ENCODE measurements at regions not wholly inside any gene's neighbourhood (a gene's known extent, or its start where the extent isn't known, plus 50 kb on each side); places are given as distances from the start of the nearest gene placed in this dataset.

DNA sequence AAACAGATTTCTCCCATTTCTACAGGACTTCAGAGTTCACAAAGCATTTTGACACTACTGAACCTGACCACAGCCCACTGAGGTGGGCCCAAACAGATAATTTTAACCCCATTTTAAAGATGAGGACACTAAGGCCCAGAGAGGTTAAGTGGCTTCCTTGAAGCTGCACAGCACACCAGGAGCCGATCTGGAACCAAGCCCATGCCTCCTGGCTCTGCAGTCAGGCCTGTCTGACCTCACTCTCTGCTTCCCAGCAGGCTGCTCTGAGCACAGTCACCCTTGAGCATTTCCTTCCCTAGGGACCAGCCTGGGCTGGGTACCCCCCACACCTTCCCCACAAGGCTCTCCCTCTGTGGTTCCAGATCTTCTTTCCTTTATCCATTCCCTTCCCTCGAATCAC, 252.2 kb downstream of the ENGASE start:
- peaks cover 85% of the 10 kb centered on the region for H3K27me3 ChIP-seq
- H3K27ac ChIP-seq, result no peak overlapping the region
- H3K9ac ChIP-seq, result no peak overlapping the region
- no peak overlapping the region for H3K4me3 ChIP-seq
- H3K4me2 ChIP-seq, result no peak overlapping the region
- H3K9me3 ChIP-seq, result no peaks in the 10 kb centered on the region
- H3K4me1 ChIP-seq, result no peaks in the 10 kb centered on the region
- H4K20me1 ChIP-seq, result peaks cover 57% of the 10 kb centered on the region
- no peak for TF ChIP-seq Cebpa-rat (IDR thresholded peaks at IDR 0.05)
- H3K36me3 ChIP-seq, result no peaks in the 10 kb centered on the region

DNA sequence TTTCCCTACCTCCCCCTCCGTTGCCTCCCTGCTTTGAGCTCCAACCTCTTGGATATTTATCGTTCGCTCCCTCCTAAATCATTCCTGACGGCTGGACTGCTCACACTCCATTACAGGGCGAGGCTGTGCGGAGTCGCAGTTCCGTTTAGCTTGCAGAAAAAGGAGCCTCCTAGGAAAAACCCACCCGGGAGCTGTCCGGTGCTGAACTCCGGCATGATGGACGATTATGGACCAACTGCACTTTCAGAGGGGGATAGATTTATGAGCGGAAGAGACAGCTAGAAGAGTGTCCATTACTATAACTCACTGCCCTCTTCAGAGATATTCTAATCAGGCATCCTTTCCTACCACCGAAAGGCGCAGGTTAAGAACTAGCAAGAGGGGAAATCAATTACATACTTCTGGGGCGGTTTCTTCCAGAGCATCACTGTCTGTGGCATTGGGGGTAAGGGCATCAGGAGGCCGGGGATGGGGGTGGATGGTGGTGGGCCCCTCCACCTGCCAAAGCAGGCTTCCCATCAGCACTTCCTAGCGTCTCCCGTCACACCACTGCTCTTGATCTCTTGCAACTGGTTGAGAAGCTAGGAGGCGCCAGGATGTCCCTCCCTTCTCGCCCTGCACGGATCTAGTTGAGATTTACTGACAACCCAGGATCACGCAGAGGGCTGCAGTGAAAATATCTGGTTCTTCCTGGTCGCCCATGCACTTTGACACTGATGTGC, 251.2 kb downstream of the ENGASE start:
- H3K4me2 ChIP-seq, result no peak overlapping the region
- peaks cover 57% of the 10 kb centered on the region for H4K20me1 ChIP-seq
- H3K27me3 ChIP-seq, result peaks cover 75% of the 10 kb centered on the region
- TF ChIP-seq Cebpa-rat (IDR thresholded peaks at IDR 0.05), result no peak
- no peak overlapping the region for H3K9ac ChIP-seq
- H3K36me3 ChIP-seq, result no peaks in the 10 kb centered on the region
- no peaks in the 10 kb centered on the region for H3K9me3 ChIP-seq
- H3K4me3 ChIP-seq, result no peak overlapping the region
- H3K4me1 ChIP-seq, result no peaks in the 10 kb centered on the region
- no peak overlapping the region for H3K27ac ChIP-seq

DNA sequence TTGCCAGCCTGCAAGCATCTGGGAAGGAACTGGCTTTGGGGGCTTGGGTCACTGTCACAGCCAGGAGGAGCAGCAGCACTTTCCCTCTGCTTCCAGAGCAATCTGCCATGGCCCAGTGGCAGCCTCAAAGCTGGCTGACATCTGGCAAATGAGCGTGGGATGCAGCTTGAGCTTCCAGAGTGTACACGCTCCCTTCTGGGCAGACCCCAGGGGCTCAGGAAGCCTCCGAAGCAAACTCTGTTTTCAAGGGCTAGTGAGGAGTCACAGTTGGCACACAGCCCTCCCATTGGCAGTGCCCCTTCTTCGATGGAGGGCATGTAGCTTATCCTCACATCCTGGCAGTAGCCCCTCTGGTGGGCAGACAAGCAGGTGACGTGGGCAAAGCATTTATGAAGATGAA, 249.6 kb downstream of the ENGASE start:
- Histone ChIP-seq H3K4me2 (no peak overlapping the region), H3K9me3 (no peaks in the 10 kb centered on the region), H3K9ac (no peak overlapping the region), H3K36me3 (no peaks in the 10 kb centered on the region), H3K4me1 (no peaks in the 10 kb centered on the region), H3K4me3 (no peak overlapping the region), H3K27ac (no peak overlapping the region), H3K27me3 (peaks cover 67% of the 10 kb centered on the region), H4K20me1 (peaks cover 51% of the 10 kb centered on the region)
- TF ChIP-seq Cebpa-rat (IDR thresholded peaks at IDR 0.05), result no peak

DNA sequence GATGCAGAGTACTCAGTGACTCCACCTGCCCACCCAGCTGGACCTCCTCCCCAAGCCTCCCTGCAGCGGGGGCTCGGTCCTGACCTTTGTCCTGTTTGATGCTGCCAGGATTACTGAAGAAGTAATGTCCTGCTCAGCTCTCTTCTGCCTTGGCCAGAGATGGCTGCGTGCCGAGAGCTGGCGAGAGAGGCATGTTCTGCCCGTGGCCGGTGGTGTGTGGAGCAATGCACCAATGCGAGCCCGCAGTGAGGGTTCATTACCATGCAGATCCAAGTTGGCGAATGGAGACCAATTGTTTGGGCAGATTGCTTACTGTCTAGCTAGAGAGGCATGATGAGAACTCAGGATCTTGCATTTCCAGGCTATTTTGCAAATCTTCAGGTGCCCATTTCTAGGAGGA, 248.9 kb downstream of the ENGASE start:
- no peak for TF ChIP-seq Cebpa-rat (IDR thresholded peaks at IDR 0.05)
- Histone ChIP-seq H3K4me3 (no peak overlapping the region), H4K20me1 (peaks cover 45% of the 10 kb centered on the region), H3K4me2 (no peak overlapping the region), H3K4me1 (no peaks in the 10 kb centered on the region), H3K27me3 (peaks cover 64% of the 10 kb centered on the region), H3K9me3 (no peaks in the 10 kb centered on the region), H3K9ac (no peak overlapping the region), H3K36me3 (no peaks in the 10 kb centered on the region), H3K27ac (no peak overlapping the region)

DNA sequence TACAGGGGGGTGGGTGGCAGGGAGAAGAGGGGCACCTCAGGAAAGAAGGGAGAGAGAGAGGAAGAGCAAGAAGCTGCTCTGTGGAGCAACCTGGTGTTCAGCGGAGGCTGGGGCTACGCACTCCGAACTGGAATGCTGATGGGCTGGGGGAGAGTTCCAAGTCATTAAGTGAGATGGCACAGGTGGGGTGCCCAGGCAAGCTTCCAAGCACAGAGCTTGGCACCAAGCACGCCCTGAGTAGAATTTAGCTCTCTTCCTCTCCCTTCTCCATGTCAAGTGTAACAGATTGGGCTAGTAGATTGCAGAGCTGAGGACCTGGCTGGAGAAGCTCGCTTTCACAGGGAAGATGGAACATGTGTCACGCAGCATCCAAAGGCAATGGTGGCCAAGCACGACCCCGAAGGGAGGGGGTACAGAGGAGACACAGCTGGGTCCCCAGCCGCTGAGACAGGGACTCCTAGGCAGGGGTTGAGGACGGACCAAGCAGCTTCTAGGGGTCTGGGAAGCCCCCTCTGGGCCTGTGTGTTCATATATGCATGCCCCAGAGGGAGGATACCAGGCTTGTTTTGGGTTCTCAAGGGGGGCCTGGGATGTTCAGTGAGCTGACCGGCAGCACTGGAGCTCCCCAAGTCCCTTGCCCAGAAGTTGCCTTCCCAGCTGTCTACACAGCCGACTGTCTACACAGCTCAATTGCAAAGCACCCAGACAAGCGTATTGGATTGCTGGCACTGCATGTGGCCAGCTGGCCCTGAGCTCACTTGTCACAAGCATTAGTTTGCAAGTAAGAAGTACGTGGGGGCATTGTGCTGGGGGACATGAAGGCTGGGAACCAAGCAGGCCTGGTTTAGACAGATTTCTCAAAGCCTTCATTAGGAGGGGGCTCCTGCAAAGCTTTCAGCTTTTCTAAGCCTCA, 247.8 kb downstream of the ENGASE start:
- H3K4me1 ChIP-seq, result no peaks in the 10 kb centered on the region
- no peak overlapping the region for H3K9ac ChIP-seq
- peaks cover 56% of the 10 kb centered on the region for H3K27me3 ChIP-seq
- peaks cover 38% of the 10 kb centered on the region; the same call in 1 of the 2 replicates for H4K20me1 ChIP-seq
- no peak overlapping the region for H3K4me3 ChIP-seq
- no peak for TF ChIP-seq Cebpa-rat (IDR thresholded peaks at IDR 0.05)
- no peaks in the 10 kb centered on the region for H3K9me3 ChIP-seq
- no peaks in the 10 kb centered on the region for H3K36me3 ChIP-seq
- no peak overlapping the region for H3K27ac ChIP-seq
- no peak overlapping the region for H3K4me2 ChIP-seq

DNA sequence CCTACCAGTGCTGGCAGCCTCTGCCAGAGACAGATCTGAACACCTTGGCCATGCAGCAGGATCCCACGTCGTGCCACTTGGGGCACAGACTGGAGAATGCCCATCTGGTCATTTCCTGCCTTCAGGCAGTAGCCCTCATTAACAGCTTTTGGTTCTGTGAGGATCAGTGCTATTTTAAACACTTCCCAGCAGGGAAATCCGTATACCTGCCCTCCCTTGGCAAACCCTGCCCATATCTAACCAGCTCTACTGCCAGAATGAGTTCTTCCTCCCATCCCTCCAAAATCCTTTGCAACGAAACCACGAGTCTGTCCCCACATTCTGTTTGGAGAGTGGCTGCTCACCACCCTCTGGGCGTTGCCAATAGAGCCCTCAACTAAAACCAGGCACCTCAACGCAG, 245.7 kb downstream of the ENGASE start:
- H3K9me3 ChIP-seq, result no peaks in the 10 kb centered on the region
- peaks cover 4% of the 10 kb centered on the region; the same call in 1 of the 2 replicates for H3K4me1 ChIP-seq
- H3K4me3 ChIP-seq, result no peak overlapping the region
- H4K20me1 ChIP-seq, result peaks cover 29% of the 10 kb centered on the region; the same call in 1 of the 2 replicates
- peaks cover 43% of the 10 kb centered on the region for H3K27me3 ChIP-seq
- TF ChIP-seq Cebpa-rat (IDR thresholded peaks at IDR 0.05), result no peak
- no peak overlapping the region for H3K4me2 ChIP-seq
- no peak overlapping the region for H3K9ac ChIP-seq
- no peaks in the 10 kb centered on the region for H3K36me3 ChIP-seq
- H3K27ac ChIP-seq, result no peak overlapping the region

DNA sequence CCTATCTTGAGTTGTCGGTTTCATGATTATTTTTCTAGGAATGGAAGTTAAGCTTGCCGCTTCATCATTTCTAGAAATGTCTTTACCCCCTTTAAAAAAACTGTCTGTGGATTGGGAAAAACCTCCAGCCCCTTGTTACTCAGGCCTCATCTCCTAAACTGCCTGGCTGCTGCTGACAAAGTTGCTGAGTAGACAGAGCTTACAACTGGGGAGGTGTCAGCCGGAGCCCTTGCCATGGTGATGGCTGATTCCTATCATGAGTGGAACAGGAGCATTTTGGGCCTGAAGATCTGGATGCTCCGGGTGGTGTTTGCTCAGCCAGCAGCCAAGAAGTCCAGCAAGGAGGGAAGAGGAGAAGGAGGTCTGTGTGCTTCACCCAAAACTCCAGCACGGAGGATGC, 243.3 kb downstream of the ENGASE start:
- Histone ChIP-seq H3K27ac (no peak overlapping the region), H3K36me3 (no peaks in the 10 kb centered on the region), H3K9me3 (no peaks in the 10 kb centered on the region), H3K4me3 (no peak overlapping the region), H3K27me3 (peaks cover 23% of the 10 kb centered on the region; the same call in 1 of the 2 replicates), H3K4me2 (no peak overlapping the region), H3K9ac (no peak overlapping the region), H3K4me1 (peaks cover 9% of the 10 kb centered on the region; the same call in 1 of the 2 replicates), H4K20me1 (peaks cover 5% of the 10 kb centered on the region; the same call in 1 of the 2 replicates)
- TF ChIP-seq Cebpa-rat (IDR thresholded peaks at IDR 0.05), result no peak

DNA sequence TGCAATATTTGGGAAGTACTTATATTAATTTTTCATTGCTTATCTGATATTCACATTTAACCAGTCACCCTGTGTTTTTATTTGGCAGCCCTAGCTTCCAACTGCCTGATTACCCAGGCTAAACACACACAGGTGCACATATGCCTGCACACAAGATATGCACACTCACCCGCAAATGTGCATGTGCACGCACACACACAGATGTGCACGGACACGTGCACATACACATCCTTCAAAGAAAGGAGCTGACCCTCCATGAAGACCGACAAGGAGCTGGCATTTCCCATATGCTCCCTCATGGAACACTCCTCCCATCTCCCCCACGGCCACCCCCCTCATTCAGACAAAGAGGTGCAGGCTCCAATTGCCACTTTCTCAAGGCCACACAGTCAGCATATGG, 242.2 kb downstream of the ENGASE start:
- Histone ChIP-seq H3K36me3 (no peaks in the 10 kb centered on the region), H4K20me1 (no peaks in the 10 kb centered on the region), H3K4me3 (no peak overlapping the region), H3K27ac (no peak overlapping the region), H3K9me3 (no peaks in the 10 kb centered on the region), H3K27me3 (peaks cover 22% of the 10 kb centered on the region; the same call in 1 of the 2 replicates), H3K4me2 (no peak overlapping the region), H3K4me1 (peaks cover 9% of the 10 kb centered on the region; the same call in 1 of the 2 replicates), H3K9ac (no peak overlapping the region)
- no peak for TF ChIP-seq Cebpa-rat (IDR thresholded peaks at IDR 0.05)

DNA sequence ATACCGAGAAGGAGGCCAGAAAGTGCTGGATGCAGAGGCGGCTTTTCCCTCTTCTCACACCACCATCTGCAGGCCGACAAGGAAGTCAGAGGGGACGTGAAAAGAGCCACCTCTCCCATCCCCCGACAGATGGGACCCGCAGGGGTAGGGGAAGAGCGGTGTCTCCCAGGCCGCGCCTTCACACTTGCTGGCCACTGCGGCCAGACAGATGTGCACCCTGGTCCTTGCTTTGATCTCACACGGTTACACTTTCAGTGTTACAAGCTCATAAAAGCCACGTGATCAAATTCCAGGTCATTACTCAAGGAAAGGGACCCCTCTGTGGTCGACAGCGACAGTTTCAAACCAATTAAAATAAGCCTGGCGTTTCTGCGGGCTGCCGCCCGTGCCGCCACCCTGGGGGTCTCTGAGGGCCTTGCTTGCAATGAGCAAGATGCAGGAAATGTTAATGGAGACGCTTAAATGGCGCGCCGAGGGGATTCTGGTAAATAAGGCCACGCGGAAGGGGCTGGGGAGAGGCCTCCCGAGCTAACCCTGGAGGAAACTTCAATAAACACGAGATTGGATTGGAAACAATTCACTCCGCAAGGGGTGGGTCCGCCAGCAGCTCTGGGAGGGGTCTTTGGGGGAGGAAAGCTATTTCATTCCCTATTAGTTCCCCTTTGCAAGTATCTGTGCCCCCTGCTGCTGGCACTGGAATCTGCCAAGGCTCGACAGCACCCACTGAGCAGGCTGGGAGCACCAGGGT, 240.9 kb downstream of the ENGASE start:
- Histone ChIP-seq H4K20me1 (no peaks in the 10 kb centered on the region), H3K9me3 (no peaks in the 10 kb centered on the region), H3K4me3 (no peak overlapping the region), H3K27ac (no peak overlapping the region), H3K27me3 (peaks cover 22% of the 10 kb centered on the region; the same call in 1 of the 2 replicates), H3K4me1 (peaks cover 9% of the 10 kb centered on the region; the same call in 1 of the 2 replicates), H3K9ac (no peak overlapping the region), H3K4me2 (peak overlapping the region; percentile 9; the same call in 1 of the 2 replicates), H3K36me3 (no peaks in the 10 kb centered on the region)
- no peak for TF ChIP-seq Cebpa-rat (IDR thresholded peaks at IDR 0.05)

Measured in BLaER1 (cell line).